H9 (cell line): ENCODE measurements at regions not wholly inside any gene's neighbourhood (a gene's known extent, or its start where the extent isn't known, plus 50 kb on each side); places are given as distances from the start of the nearest gene placed in this dataset.

Experiments
- DNase-seq: peaks from one replicate; pipeline ENCODE4 v3.0.0-alpha.2; 2017
- H2AFZ ChIP-seq: one replicate; pipeline ENCODE4 v1.6.1; 2013; ENCODE audit warnings: mild to moderate bottlenecking, low read length, control low read depth, moderate library complexity
- H2AK5ac ChIP-seq: 2 replicates; pipeline ENCODE4 v1.6.1; 2013; ENCODE audit warnings: low read length, control low read depth, mixed read lengths; ENCODE audit not compliant: insufficient read length
- H2BK120ac ChIP-seq: one replicate; pipeline ENCODE4 v1.6.1; 2013; ENCODE audit warnings: low read depth, mild to moderate bottlenecking, low read length, control low read depth, inconsistent platforms; ENCODE audit not compliant: poor library complexity, severe bottlenecking
- H2BK12ac ChIP-seq: 2 replicates; pipeline ENCODE4 v1.6.1; 2013; ENCODE audit warnings: low read length, control low read depth, mixed read lengths, low read depth; ENCODE audit not compliant: insufficient read length
- H2BK15ac ChIP-seq: 2 replicates; pipeline ENCODE4 v1.6.1; 2013; ENCODE audit warnings: low read depth, low read length, control low read depth
- H2BK20ac ChIP-seq: one replicate; pipeline ENCODE4 v1.6.1; 2013; ENCODE audit warnings: low read depth, mild to moderate bottlenecking, low read length, control low read depth, inconsistent platforms; ENCODE audit not compliant: poor library complexity, severe bottlenecking
- H2BK5ac ChIP-seq: 2 replicates; pipeline ENCODE4 v1.6.1; 2013; ENCODE audit warnings: low read length, control low read depth, mixed read lengths; ENCODE audit not compliant: insufficient read length
- H3K14ac ChIP-seq: 2 replicates; pipeline ENCODE4 v1.6.1; 2013; ENCODE audit warnings: low read length, control low read depth; ENCODE audit not compliant: insufficient read depth
- H3K18ac ChIP-seq: 2 replicates; pipeline ENCODE4 v1.6.1; 2013; ENCODE audit warnings: low read depth, mild to moderate bottlenecking, mixed read lengths, low read length, control low read depth; ENCODE audit not compliant: insufficient read length
- H3K23ac ChIP-seq: 2 replicates; pipeline ENCODE4 v1.6.1; 2013; ENCODE audit warnings: low read length, control low read depth, mixed read lengths, low read depth; ENCODE audit not compliant: insufficient read length
- H3K23me2 ChIP-seq: 2 replicates; pipeline ENCODE4 v1.6.1; 2013; ENCODE audit warnings: low read depth, mild to moderate bottlenecking, mixed read lengths, low read length, control low read depth; ENCODE audit not compliant: insufficient read length, poor library complexity, severe bottlenecking
- H3K27ac ChIP-seq: 2 replicates; pipeline ENCODE4 v1.5.1; 2013; ENCODE audit warnings: low read length, control low read depth, mixed read lengths, low read depth; ENCODE audit not compliant: insufficient read length
- H3K27me3 ChIP-seq: 2 replicates; pipeline ENCODE4 v1.6.1; 2013; ENCODE audit warnings: low read length, control low read depth, inconsistent platforms; ENCODE audit not compliant: insufficient read depth
- H3K4ac ChIP-seq: 2 replicates; pipeline ENCODE4 v1.6.1; 2013; ENCODE audit warnings: low read depth, mild to moderate bottlenecking, control low read depth, inconsistent platforms, low read length, moderate library complexity
- H3K4me1 ChIP-seq: 2 replicates; pipeline ENCODE4 v1.6.1; 2013; ENCODE audit warnings: low read length, control low read depth, inconsistent platforms; ENCODE audit not compliant: insufficient read depth
- H3K4me2 ChIP-seq: 2 replicates; pipeline ENCODE4 v1.6.1; 2013; ENCODE audit warnings: low read length, control low read depth, mixed read lengths; ENCODE audit not compliant: insufficient read length, insufficient read depth
- H3K56ac ChIP-seq: 2 replicates; pipeline ENCODE4 v1.6.1; 2013; ENCODE audit warnings: low read depth, mild to moderate bottlenecking, mixed read lengths, low read length, control low read depth; ENCODE audit not compliant: insufficient read length
- H3K79me1 ChIP-seq: 2 replicates; pipeline ENCODE4 v1.6.1; 2013; ENCODE audit warnings: low read depth, mild to moderate bottlenecking, moderate library complexity, low read length, control low read depth, inconsistent platforms; ENCODE audit not compliant: insufficient read depth, poor library complexity, severe bottlenecking
- H3K79me2 ChIP-seq: 2 replicates; pipeline ENCODE4 v1.6.1; 2013; ENCODE audit warnings: low read length, control low read depth, inconsistent platforms; ENCODE audit not compliant: insufficient read depth
- H3K9ac ChIP-seq: 2 replicates; pipeline ENCODE4 v1.6.1; 2013; ENCODE audit warnings: low read length, control low read depth, mixed read lengths; ENCODE audit not compliant: insufficient read length; ENCODE audit errors: extremely low read depth
- H3K9me3 ChIP-seq: one replicate; pipeline ENCODE4 v1.6.1; 2013; ENCODE audit warnings: low read depth, low read length, inconsistent platforms; ENCODE audit not compliant: control insufficient read depth
- H3T11ph ChIP-seq: one replicate; pipeline ENCODE4 v1.6.1; 2013; ENCODE audit warnings: mild to moderate bottlenecking, low read length, control low read depth, inconsistent platforms
- H4K20me1 ChIP-seq: one replicate; pipeline ENCODE4 v1.6.1; 2013; ENCODE audit not compliant: control insufficient read depth, insufficient read length, insufficient read depth
- H4K5ac ChIP-seq: 2 replicates; pipeline ENCODE4 v1.6.1; 2013; ENCODE audit warnings: low read depth, mild to moderate bottlenecking, mixed read lengths, low read length, control low read depth; ENCODE audit not compliant: insufficient read length
- H4K8ac ChIP-seq: replicated peaks from 2 replicates; pipeline ENCODE4 v1.6.1; 2013; ENCODE audit warnings: low read length, control low read depth, mixed read lengths, low read depth; ENCODE audit not compliant: insufficient read length
- H4K91ac ChIP-seq: 2 replicates; pipeline ENCODE4 v1.6.1; 2013; ENCODE audit warnings: low read depth, mild to moderate bottlenecking, moderate library complexity, mixed read lengths, low read length, control low read depth; ENCODE audit not compliant: insufficient read length
- H3K27ac Mint-ChIP-seq, 3 experiments: 2 replicates in 2 of 3; 3 replicates in 1 of 3; pipeline ENCODE4 v1.8.0; 2020 to 2021; ENCODE audit warnings: mixed read lengths in 3 of 3, mild to moderate bottlenecking in 1 of 3, moderate library complexity in 1 of 3
- H3K27me3 Mint-ChIP-seq: 2 replicates; pipeline ENCODE4 v1.8.0; 2021; ENCODE audit warnings: low read depth, mild to moderate bottlenecking, moderate library complexity, mixed read lengths
- H3K36me3 Mint-ChIP-seq, 3 experiments: 2 replicates in 2 of 3; 3 replicates in 1 of 3; pipeline ENCODE4 v1.8.0; 2020 to 2021; ENCODE audit warnings: low read depth in 3 of 3, mixed read lengths in 3 of 3; ENCODE audit not compliant: insufficient read depth in 1 of 3
- H3K4me1 Mint-ChIP-seq, 2 experiments: 2 replicates each; pipeline ENCODE4 v1.8.0; 2020; ENCODE audit warnings: mixed read lengths in 2 of 2
- H3K4me3 Mint-ChIP-seq, 2 experiments: 2 replicates in 1 of 2; 3 replicates in 1 of 2; pipeline ENCODE4 v1.8.0; 2020 to 2021; ENCODE audit warnings: mild to moderate bottlenecking in 2 of 2, mixed read lengths in 2 of 2, moderate library complexity in 1 of 2
- H3K9me3 Mint-ChIP-seq, 2 experiments: 2 replicates in 1 of 2; 3 replicates in 1 of 2; pipeline ENCODE4 v1.8.0; 2020; ENCODE audit warnings: mild to moderate bottlenecking in 2 of 2, mixed read lengths in 2 of 2, moderate library complexity in 1 of 2
- TF ChIP-seq, protein P1 (sequence below): fragments of 200-600 bp; sonication (generic); conservative IDR thresholded peaks from 3 replicates; pipeline ENCODE4 v1.8.0; 2021; ENCODE audit warnings: antibody characterized with exemption, mild to moderate bottlenecking

DNA sequence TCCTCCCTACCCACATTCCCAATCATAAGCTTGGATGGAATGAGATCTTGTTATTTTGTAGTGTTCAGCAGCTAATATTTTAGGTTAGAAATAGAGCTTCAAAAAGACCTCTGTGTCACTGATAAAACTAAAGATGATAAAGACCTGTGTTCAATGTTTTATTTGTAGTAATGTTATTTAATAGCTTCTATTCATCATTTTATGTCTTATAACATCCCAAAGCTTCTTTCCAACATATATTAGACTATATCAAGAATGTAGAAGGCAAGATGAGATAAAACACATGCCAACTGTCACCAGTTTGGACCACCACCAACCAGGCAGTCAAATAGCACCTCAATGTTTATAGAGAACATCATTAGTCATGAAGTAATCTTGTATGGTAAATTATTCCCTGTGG, 409.5 kb upstream of the ITGA1 start:
- Histone ChIP-seq H4K5ac (no peak overlapping the region), H3K79me1 (no peaks in the 10 kb centered on the region), H3K9ac (no peak overlapping the region), H4K20me1 (no peaks in the 10 kb centered on the region), H3K4me2 (no peak overlapping the region), H3K79me2 (no peaks in the 10 kb centered on the region), H3K27ac (no peak overlapping the region), H3K4me1 (no peaks in the 10 kb centered on the region), H2BK120ac (no peak overlapping the region), H4K91ac (no peak overlapping the region), H3K18ac (no peak overlapping the region), H3T11ph (no peak overlapping the region), H4K8ac (no peak overlapping the region), H2AFZ (no peak overlapping the region), H3K4ac (no peak overlapping the region), H3K23ac (no peak overlapping the region), H2BK20ac (no peak overlapping the region), H2BK12ac (no peak overlapping the region), H3K27me3 (no peaks in the 10 kb centered on the region), H3K23me2 (no peaks in the 10 kb centered on the region), H2BK15ac (no peak overlapping the region), H2BK5ac (no peak overlapping the region), H2AK5ac (no peak overlapping the region), H3K9me3 (no peaks in the 10 kb centered on the region), H3K56ac (no peak overlapping the region), H3K14ac (no peak overlapping the region)
- no peak overlapping the region for H3K27ac Mint-ChIP-seq
- no peaks in the 10 kb centered on the region for H3K4me1 Mint-ChIP-seq
- no peaks in the 10 kb centered on the region for H3K9me3 Mint-ChIP-seq
- H3K36me3 Mint-ChIP-seq = no peaks in the 10 kb centered on the region
- no peak overlapping the region for H3K4me3 Mint-ChIP-seq
- no peak for DNase-seq
- H3K27me3 Mint-ChIP-seq = no peaks in the 10 kb centered on the region
- TF ChIP-seq, protein P1, sequence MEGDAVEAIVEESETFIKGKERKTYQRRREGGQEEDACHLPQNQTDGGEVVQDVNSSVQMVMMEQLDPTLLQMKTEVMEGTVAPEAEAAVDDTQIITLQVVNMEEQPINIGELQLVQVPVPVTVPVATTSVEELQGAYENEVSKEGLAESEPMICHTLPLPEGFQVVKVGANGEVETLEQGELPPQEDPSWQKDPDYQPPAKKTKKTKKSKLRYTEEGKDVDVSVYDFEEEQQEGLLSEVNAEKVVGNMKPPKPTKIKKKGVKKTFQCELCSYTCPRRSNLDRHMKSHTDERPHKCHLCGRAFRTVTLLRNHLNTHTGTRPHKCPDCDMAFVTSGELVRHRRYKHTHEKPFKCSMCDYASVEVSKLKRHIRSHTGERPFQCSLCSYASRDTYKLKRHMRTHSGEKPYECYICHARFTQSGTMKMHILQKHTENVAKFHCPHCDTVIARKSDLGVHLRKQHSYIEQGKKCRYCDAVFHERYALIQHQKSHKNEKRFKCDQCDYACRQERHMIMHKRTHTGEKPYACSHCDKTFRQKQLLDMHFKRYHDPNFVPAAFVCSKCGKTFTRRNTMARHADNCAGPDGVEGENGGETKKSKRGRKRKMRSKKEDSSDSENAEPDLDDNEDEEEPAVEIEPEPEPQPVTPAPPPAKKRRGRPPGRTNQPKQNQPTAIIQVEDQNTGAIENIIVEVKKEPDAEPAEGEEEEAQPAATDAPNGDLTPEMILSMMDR = no peak
